ENCODE measurements at regions not wholly inside any gene's neighbourhood (a gene's known extent, or its start where the extent isn't known, plus 50 kb on each side); places are given as distances from the start of the nearest gene placed in this dataset.
"Not testable (repeated sequence)": the region's sequence is repeated elsewhere in the genome, so short reads cannot be mapped to it uniquely, and the experiment has no call there.

DNA sequence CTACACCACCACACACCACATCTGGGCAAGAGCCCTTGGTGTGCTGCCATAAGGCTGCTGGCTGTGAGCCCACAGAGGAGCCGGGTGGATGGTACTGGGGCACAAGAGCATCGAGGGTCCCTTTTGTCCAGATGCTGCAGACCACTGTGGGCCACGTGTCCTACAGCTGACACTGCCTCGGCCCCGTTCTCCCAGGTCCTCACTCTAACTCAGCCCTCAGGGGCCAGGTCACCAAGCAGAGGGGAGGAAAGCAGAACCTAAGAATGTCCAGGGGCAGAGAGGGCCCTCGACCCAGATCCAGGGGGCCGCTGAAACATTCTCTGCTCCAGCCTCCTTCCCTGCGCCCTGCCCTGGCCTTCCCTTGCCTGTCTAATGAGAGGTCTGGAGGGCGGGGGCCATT, 91.7 kb upstream of the ASB18 start:
- no peak for DNase-seq (ENCODE audit: low spot score)
- Histone ChIP-seq H3K4me3 (no peak overlapping the region), H3K36me3 (no peaks in the 10 kb centered on the region), H3K4me1 (replicated peaks) (no peaks in the 10 kb centered on the region), H3K27ac (no peak overlapping the region), H3K27me3 (replicated peaks; ENCODE audit: insufficient read depth) (no peaks in the 10 kb centered on the region), H3K9me3 (no peaks in the 10 kb centered on the region)
- no peak for TF ChIP-seq POLR2AphosphoS5 (IDR thresholded peaks at IDR 0.05)
- 86% methylated on average over 9 of the region's 9 CpGs for WGBS
- intact Hi-C loops (cut with DNase I), result loop anchor here (10.0 kb wide), 1 partner anchor 669 kb away; no protein-coding TSS in a partner anchor

DNA sequence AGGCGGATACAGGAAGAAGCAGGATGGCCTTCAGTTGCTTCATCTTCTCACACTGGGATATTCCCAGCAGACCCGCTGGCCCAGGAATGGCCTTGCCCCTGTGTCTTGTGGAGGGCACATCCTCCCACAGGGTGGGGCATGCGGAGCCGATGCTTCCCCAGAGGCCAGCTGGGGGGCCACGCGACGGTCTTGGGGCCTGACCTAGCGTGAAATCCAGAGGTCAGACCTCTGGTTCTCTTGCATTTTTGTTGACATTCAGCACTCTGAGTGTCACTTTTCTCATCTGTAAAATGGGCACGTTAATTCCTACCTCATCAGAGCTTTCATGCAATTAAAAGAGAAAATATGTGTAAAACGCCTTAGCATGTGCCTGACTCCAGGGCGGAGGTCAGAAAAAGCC, 92.1 kb upstream of the ASB18 start:
- not testable (repeated sequence) for H3K27ac ChIP-seq; H3K27me3 ChIP-seq (replicated peaks; ENCODE audit: insufficient read depth); DNase-seq (ENCODE audit: low spot score); H3K4me3 ChIP-seq; H3K4me1 ChIP-seq (replicated peaks); H3K36me3 ChIP-seq; H3K9me3 ChIP-seq
- intact Hi-C loops (cut with DNase I), result loop anchor here (10.0 kb wide), 1 partner anchor 668 kb away; no protein-coding TSS in a partner anchor
- WGBS, result 94% methylated on average over 10 of the region's 11 CpGs

GRCh38 chr2:236358482-236358881, 94.3 kb upstream of the ASB18 start:
- H3K4me3 ChIP-seq; DNase-seq (ENCODE audit: low spot score); H3K36me3 ChIP-seq; H3K4me1 ChIP-seq (replicated peaks); H3K9me3 ChIP-seq; H3K27ac ChIP-seq; H3K27me3 ChIP-seq (replicated peaks; ENCODE audit: insufficient read depth): not testable (repeated sequence)
- intact Hi-C loops (cut with DNase I), result loop anchor here (10.0 kb wide), 1 partner anchor 666 kb away; no protein-coding TSS in a partner anchor
- WGBS, result 95% methylated on average over 10 of the region's 10 CpGs

DNA sequence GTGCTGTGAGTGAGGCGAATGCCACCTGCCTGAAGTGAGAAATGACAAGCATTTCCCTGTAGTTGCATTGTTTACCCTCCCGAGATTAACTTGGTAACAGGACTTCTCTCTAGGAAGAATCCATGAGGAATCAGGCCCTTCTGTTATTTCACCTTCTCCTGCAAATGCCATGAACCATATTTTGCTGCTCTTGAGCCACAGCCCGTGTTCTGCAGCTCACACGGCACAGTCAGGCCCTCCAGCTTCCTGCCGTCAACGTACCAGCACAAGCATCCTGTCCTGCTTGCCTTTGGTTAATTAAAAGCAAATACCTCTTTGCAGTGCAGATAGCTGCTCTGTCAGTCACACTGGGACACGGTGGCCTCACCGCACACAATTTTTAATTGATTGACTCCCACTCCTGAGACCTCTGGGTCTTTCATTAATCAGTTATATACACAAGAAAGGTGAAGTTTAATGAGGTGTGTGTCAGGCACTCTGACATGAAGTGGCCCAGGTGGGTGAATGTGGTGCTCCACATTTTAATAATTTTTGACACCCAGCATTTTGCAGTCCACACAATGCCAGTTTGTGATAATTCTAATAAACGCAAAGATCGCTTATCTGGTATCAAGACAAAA, 95.3 kb upstream of the ASB18 start:
- Histone ChIP-seq H3K27ac (no peak overlapping the region), H3K4me3 (no peak overlapping the region), H3K36me3 (no peaks in the 10 kb centered on the region), H3K27me3 (replicated peaks; ENCODE audit: insufficient read depth) (no peaks in the 10 kb centered on the region), H3K9me3 (no peaks in the 10 kb centered on the region), H3K4me1 (replicated peaks) (no peaks in the 10 kb centered on the region)
- intact Hi-C loops (cut with DNase I), result loop anchor here (10.0 kb wide), 2 partner anchors 145 to 665 kb away; a partner anchor contains a TSS
- DNase-seq (ENCODE audit: low spot score), result no peak
- 68% methylated on average over 10 of the region's 10 CpGs for WGBS
- TF ChIP-seq POLR2AphosphoS5 (IDR thresholded peaks at IDR 0.05) (no peak), POLR2A (IDR thresholded peaks at IDR 0.05) (no peak)
- TF ChIP-seq, protein P1, sequence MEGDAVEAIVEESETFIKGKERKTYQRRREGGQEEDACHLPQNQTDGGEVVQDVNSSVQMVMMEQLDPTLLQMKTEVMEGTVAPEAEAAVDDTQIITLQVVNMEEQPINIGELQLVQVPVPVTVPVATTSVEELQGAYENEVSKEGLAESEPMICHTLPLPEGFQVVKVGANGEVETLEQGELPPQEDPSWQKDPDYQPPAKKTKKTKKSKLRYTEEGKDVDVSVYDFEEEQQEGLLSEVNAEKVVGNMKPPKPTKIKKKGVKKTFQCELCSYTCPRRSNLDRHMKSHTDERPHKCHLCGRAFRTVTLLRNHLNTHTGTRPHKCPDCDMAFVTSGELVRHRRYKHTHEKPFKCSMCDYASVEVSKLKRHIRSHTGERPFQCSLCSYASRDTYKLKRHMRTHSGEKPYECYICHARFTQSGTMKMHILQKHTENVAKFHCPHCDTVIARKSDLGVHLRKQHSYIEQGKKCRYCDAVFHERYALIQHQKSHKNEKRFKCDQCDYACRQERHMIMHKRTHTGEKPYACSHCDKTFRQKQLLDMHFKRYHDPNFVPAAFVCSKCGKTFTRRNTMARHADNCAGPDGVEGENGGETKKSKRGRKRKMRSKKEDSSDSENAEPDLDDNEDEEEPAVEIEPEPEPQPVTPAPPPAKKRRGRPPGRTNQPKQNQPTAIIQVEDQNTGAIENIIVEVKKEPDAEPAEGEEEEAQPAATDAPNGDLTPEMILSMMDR (IDR thresholded peaks at IDR 0.05), result no peak

DNA sequence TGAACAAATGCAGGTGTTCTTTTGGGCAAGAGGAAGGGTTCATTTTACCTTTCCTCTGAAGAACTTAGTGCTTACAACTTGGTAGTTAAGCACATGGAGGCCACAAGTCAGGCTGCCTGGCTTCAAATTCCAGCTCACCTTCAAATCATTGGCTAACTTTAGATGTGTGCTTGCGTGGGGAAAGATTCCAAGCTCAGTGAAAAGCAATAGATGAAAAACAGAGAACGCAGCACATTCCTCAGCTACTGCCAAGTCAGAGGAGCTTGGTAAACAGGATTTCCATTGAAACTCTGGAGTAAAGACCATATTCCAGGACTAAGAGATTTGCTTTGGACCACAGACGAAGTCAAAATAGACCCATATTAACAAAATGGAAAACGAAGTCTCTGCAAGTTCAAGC, 96.3 kb upstream of the ASB18 start:
- Histone ChIP-seq H3K27ac (no peak overlapping the region), H3K4me3 (no peak overlapping the region), H3K9me3 (no peaks in the 10 kb centered on the region), H3K4me1 (replicated peaks) (no peaks in the 10 kb centered on the region), H3K36me3 (no peaks in the 10 kb centered on the region), H3K27me3 (replicated peaks; ENCODE audit: insufficient read depth) (no peaks in the 10 kb centered on the region)
- DNase-seq (ENCODE audit: low spot score), result no peak
- 39% methylated on average over 4 of the region's 4 CpGs for WGBS
- intact Hi-C loops (cut with DNase I), result loop anchor here (10.0 kb wide), 1 partner anchor 144 kb away; a partner anchor contains a TSS
- TF ChIP-seq, protein P1 (IDR thresholded peaks at IDR 0.05), result no peak
- TF ChIP-seq POLR2AphosphoS5 (IDR thresholded peaks at IDR 0.05) (no peak), POLR2A (IDR thresholded peaks at IDR 0.05) (no peak)

DNA sequence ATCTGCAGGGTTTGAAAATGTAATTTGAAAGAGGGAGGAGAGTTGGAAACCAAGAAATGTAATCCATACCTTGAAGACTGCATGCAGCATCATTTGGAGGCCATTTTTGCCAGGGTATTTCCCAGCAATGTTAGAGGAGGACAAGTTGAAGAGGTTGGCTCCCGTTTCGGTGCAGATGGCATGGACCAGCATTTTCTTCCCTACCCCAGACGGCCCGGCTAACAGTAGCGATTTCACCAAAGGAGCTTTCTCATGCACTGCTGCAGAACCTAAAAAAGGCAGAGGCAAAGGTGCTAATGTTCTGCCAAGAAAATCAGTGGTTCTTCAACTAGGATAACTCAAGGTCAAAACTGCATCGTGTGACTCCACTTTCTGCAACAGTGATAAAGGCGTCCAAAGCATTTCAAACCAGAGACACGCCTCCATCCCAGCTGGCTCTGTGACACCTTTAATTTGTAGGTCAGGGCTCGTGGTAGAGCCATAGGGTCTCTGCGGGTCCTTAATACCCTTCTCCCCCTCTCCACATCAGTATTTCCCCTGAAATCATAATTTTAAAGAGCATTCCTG, 99.6 kb upstream of the ASB18 start:
- Histone ChIP-seq H3K9me3 (no peaks in the 10 kb centered on the region), H3K36me3 (no peaks in the 10 kb centered on the region), H3K27ac (no peak overlapping the region), H3K27me3 (replicated peaks; ENCODE audit: insufficient read depth) (no peaks in the 10 kb centered on the region), H3K4me1 (replicated peaks) (no peaks in the 10 kb centered on the region), H3K4me3 (no peak overlapping the region)
- intact Hi-C loops (cut with DNase I), result loop anchor here (10.0 kb wide), 1 partner anchor 141 kb away; a partner anchor contains a TSS
- no peak for TF ChIP-seq POLR2AphosphoS5 (IDR thresholded peaks at IDR 0.05)
- TF ChIP-seq POLR2A (IDR thresholded peaks at IDR 0.05), result no peak
- TF ChIP-seq, protein P1 (IDR thresholded peaks at IDR 0.05), result no peak
- DNase-seq (ENCODE audit: low spot score), result no peak
- WGBS, result 76% methylated on average over 10 of the region's 10 CpGs
